GOT3 (cell line): ENCODE measurements at regions not wholly inside any gene's neighbourhood (a gene's known extent, or its start where the extent isn't known, plus 50 kb on each side); places are given as distances from the start of the nearest gene placed in this dataset.

Experiments
- DNase-seq: peaks from one replicate; lab custom pipeline; 2025; ENCODE audit warnings: mixed read lengths; lab: John Stamatoyannopoulos, UW

GRCh38 chr12:91852634-91853033 lies 293.0 kb downstream of the BTG1 start:
- no peak for DNase-seq

- no peak for DNase-seq
Observed at GRCh38 chr12:91851741-91852477, 293.7 kb downstream of the BTG1 start.

- no peak for DNase-seq
Observed at GRCh38 chr12:91846466-91847055, 299.1 kb downstream of the BTG1 start.

DNA sequence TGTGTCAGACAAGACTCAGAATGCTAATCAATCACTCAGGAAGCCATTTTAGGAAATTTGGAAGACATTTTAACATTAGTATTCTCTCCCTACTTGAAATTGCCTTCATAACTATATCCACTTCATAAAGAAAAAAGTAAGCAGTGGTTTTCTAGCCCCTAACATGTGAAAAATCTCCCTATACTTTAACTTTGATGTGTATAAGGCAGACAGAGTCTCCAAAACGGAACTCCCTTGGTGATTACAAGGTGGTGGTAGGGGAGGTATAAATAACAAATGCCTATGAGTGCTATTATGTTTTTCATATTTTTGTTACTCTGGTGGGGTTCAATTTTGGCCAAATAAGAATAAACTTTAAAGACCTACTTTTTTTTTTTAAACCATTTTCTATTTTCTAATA lies 300.3 kb downstream of the BTG1 start:
- DNase-seq = no peak

GRCh38 chr12:91841822-91842221 lies 303.8 kb downstream of the BTG1 start:
- no peak for DNase-seq

DNA sequence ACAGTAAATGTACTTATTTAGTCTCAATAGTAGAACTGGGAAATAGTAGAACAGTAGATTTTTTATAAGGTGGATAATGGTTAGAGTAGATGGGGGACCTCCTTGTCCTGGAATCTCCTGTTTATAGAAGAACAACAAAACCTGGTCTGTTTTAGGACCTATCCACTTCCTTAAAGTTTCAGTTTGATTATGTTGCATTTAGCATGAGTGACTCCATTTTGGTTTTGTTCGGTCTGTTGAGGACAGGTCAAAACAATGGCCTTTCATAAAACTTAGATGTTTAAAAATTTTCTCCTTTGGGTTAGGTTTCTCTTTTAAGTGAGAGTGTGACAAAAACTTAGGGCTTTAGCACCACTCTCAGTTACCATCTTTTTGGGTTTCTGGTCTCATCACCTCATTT lies 308.9 kb downstream of the BTG1 start:
- DNase-seq = no peak

DNA sequence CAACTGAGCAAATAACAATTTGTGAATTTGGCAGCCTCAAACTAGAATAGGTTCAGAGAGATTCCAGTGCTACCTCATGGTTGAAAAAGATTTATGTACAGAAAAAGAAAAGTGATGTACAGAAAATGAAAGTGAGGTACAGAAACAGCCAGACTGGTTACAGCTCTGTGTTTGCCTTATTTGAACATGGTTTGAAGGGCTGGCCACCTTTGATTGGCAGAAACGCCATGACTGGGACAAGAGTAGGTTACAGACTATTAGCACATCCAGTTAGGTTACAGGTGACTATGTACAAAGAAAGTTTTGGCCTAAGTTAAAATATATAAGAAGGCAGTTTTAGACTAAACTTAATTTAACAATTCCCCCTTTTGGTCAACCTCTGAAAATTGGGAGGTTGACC lies 309.4 kb downstream of the BTG1 start:
- no peak for DNase-seq

GRCh38 chr12:91835693-91836092 lies 310.0 kb downstream of the BTG1 start:
- no peak for DNase-seq

DNA sequence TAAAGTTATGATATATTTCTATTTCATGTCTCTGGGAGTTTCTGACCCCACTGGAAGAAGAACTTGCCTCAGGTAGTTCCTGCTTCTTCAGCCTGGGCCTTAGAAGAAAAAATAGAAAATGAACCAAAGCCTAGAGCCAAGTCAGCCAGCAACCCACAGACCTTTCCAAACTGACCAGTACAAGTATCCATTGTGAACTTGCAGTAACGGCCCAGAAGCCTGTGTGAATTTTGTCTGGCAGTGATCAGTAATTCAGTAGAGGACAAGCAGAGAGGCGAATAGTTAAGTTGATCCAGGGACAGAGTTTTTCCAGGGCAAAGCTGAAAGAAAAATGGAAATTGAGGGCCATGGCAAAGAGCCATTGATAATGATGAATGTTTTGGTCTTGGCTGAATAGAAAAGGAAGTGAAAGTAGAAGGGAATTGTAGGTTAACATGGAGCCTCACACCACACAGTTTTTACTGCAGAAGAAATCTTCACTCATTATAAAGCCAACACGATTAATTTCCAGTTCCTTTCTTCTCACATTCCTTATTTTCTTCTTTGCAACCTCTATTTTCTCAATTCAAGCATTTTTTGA lies 311.8 kb downstream of the BTG1 start:
- no peak for DNase-seq

DNA sequence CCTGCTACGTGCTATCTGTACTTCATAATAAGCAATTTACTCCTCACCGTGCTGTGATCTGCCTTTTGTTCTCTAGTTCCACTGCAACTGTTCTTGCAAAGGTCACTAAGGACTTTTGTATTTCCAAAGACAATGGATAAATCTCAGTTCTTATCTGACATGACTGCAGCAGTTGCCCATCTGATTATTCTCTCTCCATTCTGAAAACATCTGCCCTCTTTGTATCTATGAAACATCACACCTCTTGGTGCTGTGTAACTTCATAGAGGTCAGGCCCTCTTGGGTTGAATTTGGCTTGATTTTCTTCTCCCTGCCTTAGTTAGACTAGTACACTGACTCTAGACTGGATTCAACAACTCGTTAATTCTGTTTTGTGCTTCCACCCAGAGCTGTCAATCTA lies 319.6 kb downstream of the BTG1 start:
- DNase-seq = no peak

DNA sequence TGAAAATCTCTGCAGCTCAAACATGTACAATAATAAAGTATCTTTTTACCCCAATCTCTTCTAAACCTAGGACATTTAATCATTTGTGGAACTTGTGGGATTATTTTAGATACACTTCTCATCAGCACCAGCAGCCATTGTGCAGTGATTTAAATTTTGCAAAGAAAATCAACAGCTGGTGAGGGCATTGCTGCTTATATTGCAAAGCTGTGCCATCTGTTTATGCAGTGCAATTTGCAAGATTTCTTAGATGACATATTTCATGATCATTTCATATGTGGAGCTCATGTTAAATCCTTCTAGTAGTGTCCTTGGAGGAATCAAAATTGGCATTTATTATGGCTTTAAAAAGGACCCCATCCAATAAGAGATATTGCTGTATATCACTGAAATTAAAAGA lies 320.7 kb downstream of the BTG1 start:
- DNase-seq = no peak

GRCh38 chr12:91819132-91819447 lies 326.6 kb downstream of the BTG1 start:
- DNase-seq = no peak

DNA sequence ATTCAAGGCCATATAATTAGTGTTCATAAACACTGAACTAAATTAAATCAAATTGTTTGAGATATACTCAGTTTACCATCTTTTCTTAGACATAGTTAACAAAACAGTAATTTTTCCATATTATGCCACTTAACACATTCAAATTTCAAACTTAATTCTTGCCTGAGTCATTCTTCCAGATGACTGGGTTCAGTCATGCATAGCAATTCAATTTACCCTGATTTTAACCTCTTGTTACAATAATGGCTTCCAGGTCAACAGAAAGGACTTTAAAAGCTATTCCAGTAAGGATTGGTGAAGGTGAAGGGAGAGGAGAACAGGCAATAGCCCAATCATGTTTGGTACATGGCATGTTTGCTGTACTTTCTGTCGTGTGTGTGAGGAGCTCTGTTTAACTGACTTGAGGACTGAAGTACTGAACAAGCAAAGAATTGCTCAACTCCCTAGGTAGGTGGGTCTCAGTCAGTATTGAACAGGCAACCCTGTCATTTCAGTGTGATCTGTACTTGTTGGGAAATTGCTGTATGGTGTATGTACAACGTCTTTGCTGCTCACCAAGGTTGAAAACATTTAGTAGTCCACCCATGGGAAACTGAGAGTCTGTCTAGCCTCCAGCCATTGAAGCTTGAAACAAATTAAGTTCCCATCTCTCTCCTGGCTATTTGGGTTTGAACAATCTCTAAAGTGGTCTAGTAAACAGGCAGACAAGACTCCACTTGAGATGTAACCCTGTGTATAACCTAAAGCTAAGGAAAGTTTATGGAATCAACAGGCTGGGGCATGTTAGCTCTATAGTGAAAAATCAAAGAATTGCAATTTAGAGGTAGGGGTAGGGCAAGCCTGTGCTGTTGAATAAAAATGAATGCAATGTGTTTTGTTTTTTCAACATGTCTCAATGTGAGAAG lies 327.2 kb downstream of the BTG1 start:
- DNase-seq = no peak

DNA sequence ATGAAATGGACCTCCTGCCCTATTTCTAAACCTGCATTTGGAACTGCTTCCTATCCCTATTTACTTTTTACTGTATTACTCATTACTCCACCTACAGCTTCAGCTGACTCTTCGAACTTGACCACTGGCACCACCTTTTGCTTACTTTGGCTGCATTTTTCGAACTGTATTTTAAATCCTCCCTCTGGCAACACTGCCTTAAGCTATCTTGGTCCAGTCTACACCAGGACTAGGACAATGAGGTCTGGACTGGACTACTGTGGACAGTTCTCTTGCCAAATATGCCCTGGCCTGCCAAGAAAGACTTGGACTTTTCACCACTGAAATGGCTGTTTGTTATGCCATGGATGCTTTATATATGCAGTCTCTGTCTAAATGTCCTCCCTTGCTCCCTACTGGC lies 328.1 kb downstream of the BTG1 start:
- no peak for DNase-seq

DNA sequence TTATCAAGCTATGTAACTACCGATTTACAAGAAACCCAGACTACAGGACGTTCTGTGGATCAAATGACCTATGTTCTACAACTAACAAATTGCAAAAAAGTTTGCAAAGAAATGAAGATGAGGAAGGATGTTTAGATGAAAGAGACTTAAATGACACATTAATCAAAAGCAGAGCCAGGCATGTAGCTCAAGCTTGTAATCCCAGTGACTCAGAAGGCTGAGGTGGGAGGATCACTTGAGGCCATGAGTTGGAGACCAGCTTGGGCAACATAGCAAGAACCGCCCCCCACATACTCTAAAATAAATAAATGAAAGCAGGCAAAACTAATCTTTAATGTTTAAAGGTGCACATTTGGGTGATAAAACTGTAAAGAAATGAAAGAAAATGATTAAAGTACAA lies 331.9 kb downstream of the BTG1 start:
- DNase-seq = no peak

GRCh38 chr12:91811481-91812287 lies 334.0 kb downstream of the BTG1 start:
- DNase-seq = no peak

GRCh38 chr12:91810531-91811451 lies 334.9 kb downstream of the BTG1 start:
- DNase-seq = no peak

DNA sequence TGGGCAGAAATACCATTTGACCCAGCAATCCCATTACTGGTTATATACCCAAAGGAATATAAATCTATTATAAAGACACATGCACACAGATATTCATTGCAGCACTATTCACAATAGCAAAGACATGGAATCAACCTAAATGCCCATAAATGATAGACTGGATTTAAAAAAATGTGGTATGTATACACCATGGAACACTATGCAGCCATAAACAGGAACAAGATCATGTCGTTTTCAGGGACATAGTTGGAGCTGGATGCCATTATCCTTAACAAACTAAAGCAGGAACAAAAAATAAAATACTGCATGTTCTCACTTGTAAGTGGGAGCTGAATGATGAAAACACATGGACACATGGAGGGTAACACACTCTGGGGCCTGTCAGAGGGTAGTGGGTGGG lies 335.6 kb downstream of the BTG1 start:
- DNase-seq = no peak

DNA sequence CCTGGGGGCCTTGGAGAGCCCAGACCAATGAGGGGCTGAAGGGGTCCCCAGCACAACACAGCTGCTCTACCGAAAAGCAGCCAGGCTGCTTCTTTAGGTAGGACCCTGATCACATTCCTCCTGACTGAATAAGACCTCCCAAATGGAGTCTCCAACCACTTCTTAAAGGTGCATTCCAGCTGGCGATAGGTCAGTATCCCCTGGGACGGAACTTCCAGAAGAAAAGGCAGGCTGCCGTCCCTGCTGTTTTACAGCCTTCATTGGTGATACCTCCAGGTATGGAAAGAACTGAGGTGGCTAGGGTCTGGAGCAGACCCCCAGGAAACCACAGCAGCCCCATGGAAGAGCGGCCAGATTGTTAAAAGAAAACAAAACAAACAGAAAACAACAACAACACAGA lies 340.6 kb downstream of the BTG1 start:
- DNase-seq = no peak

DNA sequence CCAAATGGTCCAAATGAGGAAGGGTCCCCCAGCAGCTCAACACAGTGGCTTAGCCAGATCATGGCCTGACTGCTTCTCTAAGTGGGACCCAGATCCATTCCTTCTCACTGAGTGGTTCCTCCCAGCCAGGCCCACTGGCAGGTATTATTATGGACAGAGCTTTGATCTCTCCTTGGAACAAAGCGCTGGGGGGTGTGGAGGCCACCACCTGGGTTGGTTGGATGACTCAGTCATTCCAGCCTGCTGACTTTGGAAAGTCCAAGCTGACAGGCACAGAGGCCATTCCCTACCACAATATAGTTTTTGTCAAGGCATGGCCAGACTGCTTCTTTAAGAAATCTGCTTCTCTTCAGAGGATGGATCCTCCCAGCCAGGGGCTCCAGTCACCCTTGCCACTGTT lies 341.1 kb downstream of the BTG1 start:
- no peak for DNase-seq

DNA sequence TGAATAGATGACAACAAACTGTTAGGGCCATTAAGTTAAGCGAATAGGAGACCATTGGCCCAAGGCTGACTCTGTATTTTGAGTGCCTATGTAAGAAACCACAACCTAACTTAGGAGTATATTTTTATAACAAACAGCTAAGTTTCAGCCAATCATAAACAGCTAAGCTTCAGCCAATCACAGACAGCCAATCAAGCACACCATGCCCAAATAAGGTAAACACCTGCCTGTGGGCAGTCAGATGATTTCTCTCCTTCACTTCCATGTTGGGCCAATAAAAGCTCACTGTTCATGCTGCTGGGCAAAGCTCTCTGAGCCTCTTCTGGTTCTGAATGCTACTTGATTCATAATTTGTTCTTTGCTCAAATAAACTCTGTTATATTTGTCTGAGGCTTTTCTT lies 344.6 kb downstream of the BTG1 start:
- DNase-seq = no peak
